Astrocyte (in vitro differentiated cells and primary cell): ENCODE measurements at regions not wholly inside any gene's neighbourhood (a gene's known extent, or its start where the extent isn't known, plus 50 kb on each side); places are given as distances from the start of the nearest gene placed in this dataset.
A peak's percentile ranks its signal among the peaks of the same experiment; 100 is the strongest.
"Not testable (repeated sequence)": the region's sequence is repeated elsewhere in the genome, so short reads cannot be mapped to it uniquely, and the experiment has no call there.

ENCODE experiments used
- DNase-seq: peaks from one replicate; pipeline ENCODE4 v3.0.0-alpha.2; 2010; ENCODE audit warnings: low read depth
- FAIRE-seq: peaks from 2 replicates; lab custom pipeline; 2011; peaks lifted over from hg19 to GRCh38; lab: Jason Lieb, UNC
- H2AFZ ChIP-seq: 2 replicates; pipeline ENCODE4 v1.6.0; 2012; ENCODE audit warnings: low read depth, low read length, inconsistent platforms
- H3K27ac ChIP-seq: 2 replicates; pipeline ENCODE4 v1.5.1; 2011; ENCODE audit warnings: low read depth, low read length, inconsistent platforms
- H3K27me3 ChIP-seq: 2 replicates; pipeline ENCODE4 v1.6.0; 2011; ENCODE audit warnings: low read length, inconsistent platforms; ENCODE audit not compliant: insufficient read depth
- H3K36me3 ChIP-seq: 2 replicates; pipeline ENCODE4 v1.5.1; 2011; ENCODE audit warnings: low read length, inconsistent platforms; ENCODE audit not compliant: insufficient read depth
- H3K4me1 ChIP-seq: 2 replicates; pipeline ENCODE4 v1.5.1; 2011; ENCODE audit warnings: low read length, inconsistent platforms; ENCODE audit not compliant: insufficient read depth
- H3K4me2 ChIP-seq: 2 replicates; pipeline ENCODE4 v1.6.0; 2012; ENCODE audit warnings: low read length, inconsistent platforms
- H3K4me3 ChIP-seq: 2 replicates; pipeline ENCODE4 v1.5.1; 2011; ENCODE audit warnings: low read depth, mild to moderate bottlenecking, low read length, inconsistent platforms; ENCODE audit not compliant: insufficient read depth
- H3K79me2 ChIP-seq: 2 replicates; pipeline ENCODE4 v1.6.0; 2012; ENCODE audit warnings: mild to moderate bottlenecking, low read length, inconsistent platforms; ENCODE audit not compliant: insufficient read depth
- H3K9ac ChIP-seq: 2 replicates; pipeline ENCODE4 v1.6.0; 2012; ENCODE audit warnings: mild to moderate bottlenecking, low read length, inconsistent platforms
- H3K9me3 ChIP-seq: 2 replicates; pipeline ENCODE4 v1.5.1; 2012; ENCODE audit warnings: low read depth, mild to moderate bottlenecking, low read length, inconsistent platforms; ENCODE audit not compliant: insufficient read depth
- H4K20me1 ChIP-seq: 2 replicates; pipeline ENCODE4 v1.6.0; 2012; ENCODE audit warnings: low read length, inconsistent platforms; ENCODE audit not compliant: insufficient read depth
- H3K27ac Mint-ChIP-seq: one replicate; pipeline ENCODE4 v1.8.0; 2021; ENCODE audit warnings: mild to moderate bottlenecking, mixed read lengths; ENCODE audit not compliant: unreplicated experiment
- H3K27me3 Mint-ChIP-seq: one replicate; pipeline ENCODE4 v1.8.0; 2021; ENCODE audit warnings: low read depth, mixed read lengths; ENCODE audit not compliant: unreplicated experiment
- H3K36me3 Mint-ChIP-seq: one replicate; pipeline ENCODE4 v1.8.0; 2021; ENCODE audit warnings: low read depth, mixed read lengths; ENCODE audit not compliant: unreplicated experiment
- H3K4me1 Mint-ChIP-seq: one replicate; pipeline ENCODE4 v1.8.0; 2021; ENCODE audit warnings: low read depth, mixed read lengths; ENCODE audit not compliant: unreplicated experiment
- H3K4me3 Mint-ChIP-seq: one replicate; pipeline ENCODE4 v1.8.0; 2021; ENCODE audit warnings: mild to moderate bottlenecking, moderate library complexity, mixed read lengths; ENCODE audit not compliant: unreplicated experiment
- H3K9me3 Mint-ChIP-seq: one replicate; pipeline ENCODE4 v1.8.0; 2021; ENCODE audit warnings: mild to moderate bottlenecking, mixed read lengths; ENCODE audit not compliant: unreplicated experiment
- CTCF ChIP-seq: IDR thresholded peaks from 2 replicates; pipeline ENCODE4 v1.5.1; 2011; ENCODE audit warnings: low read depth, mild to moderate bottlenecking, inconsistent platforms, low read length, moderate library complexity; ENCODE audit not compliant: insufficient read depth
- EZH2 ChIP-seq: IDR thresholded peaks from 2 replicates; pipeline ENCODE4 v1.6.1; 2012; ENCODE audit warnings: mild to moderate bottlenecking, low read length, inconsistent platforms; ENCODE audit not compliant: insufficient read depth

- no peaks in the 10 kb centered on the region for H3K79me2 ChIP-seq
- no peak overlapping the region for H3K9ac ChIP-seq
- FAIRE-seq (no peak), DNase-seq (peak; percentile 70)
- H3K27ac ChIP-seq, result no peak overlapping the region
- H3K27me3 ChIP-seq, result no peaks in the 10 kb centered on the region
- TF ChIP-seq EZH2, result no peak
- H3K4me3 ChIP-seq, result no peak overlapping the region
- H3K4me2 ChIP-seq, result no peak overlapping the region
- Mint-ChIP-seq H3K36me3 (no peaks in the 10 kb centered on the region), H3K9me3 (peaks cover 4% of the 10 kb centered on the region), H3K27me3 (peaks cover 14% of the 10 kb centered on the region), H3K4me3 (no peak overlapping the region), H3K4me1 (peaks cover 5% of the 10 kb centered on the region), H3K27ac (no peak overlapping the region)
- H3K9me3 ChIP-seq, result no peaks in the 10 kb centered on the region
- no peaks in the 10 kb centered on the region for H4K20me1 ChIP-seq
- no peaks in the 10 kb centered on the region for H3K4me1 ChIP-seq
- H3K36me3 ChIP-seq, result no peaks in the 10 kb centered on the region
- no peak overlapping the region for H2AFZ ChIP-seq
Measured at GRCh38 chr10:34010891-34011290, 676.4 kb upstream of the NRP1 start.

- not testable (repeated sequence) for H3K27ac ChIP-seq, H3K36me3 Mint-ChIP-seq, DNase-seq, H3K9me3 ChIP-seq, FAIRE-seq, H3K4me2 ChIP-seq, H3K79me2 ChIP-seq, H3K4me3 ChIP-seq, H3K4me3 Mint-ChIP-seq, H4K20me1 ChIP-seq, H3K27me3 ChIP-seq, H3K9me3 Mint-ChIP-seq, H3K9ac ChIP-seq, H3K4me1 ChIP-seq, H3K36me3 ChIP-seq, H3K4me1 Mint-ChIP-seq, H2AFZ ChIP-seq, H3K27ac Mint-ChIP-seq
- H3K27me3 Mint-ChIP-seq, result peaks cover 16% of the 10 kb centered on the region
Measured at GRCh38 chr10:34010228-34010627, 675.8 kb upstream of the NRP1 start.

- H3K36me3 ChIP-seq, result no peaks in the 10 kb centered on the region
- H3K27me3 Mint-ChIP-seq, result peaks cover 11% of the 10 kb centered on the region
- H3K9me3 Mint-ChIP-seq, result peaks cover 4% of the 10 kb centered on the region
- no peak overlapping the region for H3K9ac ChIP-seq
- H3K36me3 Mint-ChIP-seq, result no peaks in the 10 kb centered on the region
- H3K4me1 ChIP-seq, result no peaks in the 10 kb centered on the region
- H3K27ac ChIP-seq, result no peak overlapping the region
- FAIRE-seq (no peak), DNase-seq (no peak)
- no peak overlapping the region for H3K4me3 ChIP-seq
- H3K4me2 ChIP-seq, result no peak overlapping the region
- no peak overlapping the region for H2AFZ ChIP-seq
- no peaks in the 10 kb centered on the region for H3K9me3 ChIP-seq
- H3K27ac Mint-ChIP-seq, result no peak overlapping the region
- H4K20me1 ChIP-seq, result no peaks in the 10 kb centered on the region
- H3K4me3 Mint-ChIP-seq, result no peak overlapping the region
- peaks cover 5% of the 10 kb centered on the region for H3K4me1 Mint-ChIP-seq
- no peaks in the 10 kb centered on the region for H3K27me3 ChIP-seq
- H3K79me2 ChIP-seq, result no peaks in the 10 kb centered on the region
- TF ChIP-seq EZH2 (no peak), CTCF (no peak)
Measured at GRCh38 chr10:34008656-34009055, 674.2 kb upstream of the NRP1 start.
